OCI-LY1 (cell line): ENCODE measurements at regions not wholly inside any gene's neighbourhood (a gene's known extent, or its start where the extent isn't known, plus 50 kb on each side); places are given as distances from the start of the nearest gene placed in this dataset.

ENCODE experiments used
- EZH2 ChIP-seq: fragments of 200-600 bp; sonication (generic), shearing (Covaris generic); IDR thresholded peaks from 2 replicates; pipeline ENCODE4 v1.8.0; 2017; ENCODE audit warnings: borderline replicate concordance, mixed run types, mild to moderate bottlenecking, antibody characterized with exemption, low read length, moderate library complexity, mixed read lengths
- TF ChIP-seq, protein P1 (sequence below): fragments of 200-600 bp; sonication (generic), shearing (Covaris generic); IDR thresholded peaks from 2 replicates; pipeline ENCODE4 v1.5.1; 2017; ENCODE audit warnings: mild to moderate bottlenecking, antibody characterized with exemption, low read length, moderate library complexity, mixed read lengths

DNA sequence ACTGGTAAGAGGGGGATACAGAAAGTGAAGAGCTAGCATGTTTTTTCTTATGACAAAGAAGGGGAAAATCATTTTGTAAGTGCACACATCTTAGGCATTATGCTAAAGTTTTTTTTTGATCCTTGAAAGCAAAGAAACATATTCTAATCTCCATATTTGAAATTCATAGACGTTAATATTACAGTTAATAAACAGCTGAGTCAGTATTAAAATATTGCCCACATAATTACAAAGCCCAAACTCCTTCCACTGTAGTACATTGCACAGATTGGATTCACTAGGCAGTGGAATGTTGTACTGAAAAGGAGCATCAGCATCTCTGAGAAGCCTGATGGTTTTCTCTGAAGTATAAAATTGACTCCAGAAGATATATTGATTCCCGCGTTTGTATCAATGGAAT lies 122.6 kb downstream of the ISOC1 start:
- TF ChIP-seq, protein P1, sequence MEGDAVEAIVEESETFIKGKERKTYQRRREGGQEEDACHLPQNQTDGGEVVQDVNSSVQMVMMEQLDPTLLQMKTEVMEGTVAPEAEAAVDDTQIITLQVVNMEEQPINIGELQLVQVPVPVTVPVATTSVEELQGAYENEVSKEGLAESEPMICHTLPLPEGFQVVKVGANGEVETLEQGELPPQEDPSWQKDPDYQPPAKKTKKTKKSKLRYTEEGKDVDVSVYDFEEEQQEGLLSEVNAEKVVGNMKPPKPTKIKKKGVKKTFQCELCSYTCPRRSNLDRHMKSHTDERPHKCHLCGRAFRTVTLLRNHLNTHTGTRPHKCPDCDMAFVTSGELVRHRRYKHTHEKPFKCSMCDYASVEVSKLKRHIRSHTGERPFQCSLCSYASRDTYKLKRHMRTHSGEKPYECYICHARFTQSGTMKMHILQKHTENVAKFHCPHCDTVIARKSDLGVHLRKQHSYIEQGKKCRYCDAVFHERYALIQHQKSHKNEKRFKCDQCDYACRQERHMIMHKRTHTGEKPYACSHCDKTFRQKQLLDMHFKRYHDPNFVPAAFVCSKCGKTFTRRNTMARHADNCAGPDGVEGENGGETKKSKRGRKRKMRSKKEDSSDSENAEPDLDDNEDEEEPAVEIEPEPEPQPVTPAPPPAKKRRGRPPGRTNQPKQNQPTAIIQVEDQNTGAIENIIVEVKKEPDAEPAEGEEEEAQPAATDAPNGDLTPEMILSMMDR: no peak
- no peak for TF ChIP-seq EZH2
